Endodermal cell (in vitro differentiated cells): ENCODE measurements at regions not wholly inside any gene's neighbourhood (a gene's known extent, or its start where the extent isn't known, plus 50 kb on each side); places are given as distances from the start of the nearest gene placed in this dataset.

Source experiments
- DNase-seq: peaks from one replicate; pipeline ENCODE4 v3.0.0-alpha.2; 2017
- H3K27ac ChIP-seq: 2 replicates; pipeline ENCODE4 v1.5.1; 2013; ENCODE audit warnings: mild to moderate bottlenecking, low read depth, low read length, moderate library complexity
- H3K27me3 ChIP-seq: 2 replicates; pipeline ENCODE4 v1.6.1; 2013; ENCODE audit warnings: mild to moderate bottlenecking, low read length, moderate library complexity; ENCODE audit not compliant: insufficient read depth, control insufficient read depth, poor library complexity, severe bottlenecking
- H3K36me3 ChIP-seq: 2 replicates; pipeline ENCODE4 v1.7.0; 2013; ENCODE audit warnings: mild to moderate bottlenecking, low read length, moderate library complexity; ENCODE audit not compliant: control insufficient read depth, insufficient read depth
- H3K4me1 ChIP-seq: one replicate; pipeline ENCODE4 v1.7.0; 2013; ENCODE audit warnings: low read length; ENCODE audit not compliant: control insufficient read depth, insufficient read depth
- H3K4me3 ChIP-seq: 2 replicates; pipeline ENCODE4 v1.5.1; 2013; ENCODE audit warnings: mild to moderate bottlenecking, low read length, moderate library complexity
- H3K9ac ChIP-seq: 2 replicates; pipeline ENCODE4 v1.6.1; 2013; ENCODE audit warnings: mild to moderate bottlenecking, low read length, moderate library complexity; ENCODE audit not compliant: poor library complexity, severe bottlenecking; ENCODE audit errors: extremely low read depth
- H3K9me3 ChIP-seq: 2 replicates; pipeline ENCODE4 v1.6.1; 2013; ENCODE audit warnings: mild to moderate bottlenecking, low read length, moderate library complexity; ENCODE audit not compliant: control insufficient read depth
- H3K27ac Mint-ChIP-seq: 2 replicates; pipeline ENCODE4 v1.8.0; 2020; ENCODE audit warnings: mixed read lengths
- H3K27me3 Mint-ChIP-seq: 2 replicates; pipeline ENCODE4 v1.8.0; 2021; ENCODE audit warnings: mild to moderate bottlenecking, mixed read lengths; ENCODE audit not compliant: insufficient read depth
- H3K36me3 Mint-ChIP-seq: 2 replicates; pipeline ENCODE4 v1.8.0; 2020; ENCODE audit warnings: low read depth, mixed read lengths
- H3K4me1 Mint-ChIP-seq: 2 replicates; pipeline ENCODE4 v1.8.0; 2020; ENCODE audit warnings: mixed read lengths
- H3K4me3 Mint-ChIP-seq: 2 replicates; pipeline ENCODE4 v1.8.0; 2020; ENCODE audit warnings: mild to moderate bottlenecking, moderate library complexity, mixed read lengths
- H3K9me3 Mint-ChIP-seq: 2 replicates; pipeline ENCODE4 v1.8.0; 2020; ENCODE audit warnings: mild to moderate bottlenecking, mixed read lengths
- WGBS, 2 experiments: methylation state at CpG; one replicate each; pipeline versions ENCODE4 v1.1.5 to v1.1.7; 2013; ENCODE audit warnings: missing lambda C conversion rate in 2 of 2, mixed read lengths in 1 of 2; ENCODE audit not compliant: insufficient coverage in 1 of 2, insufficient read length in 1 of 2; 5-methylcytosine and 5-hydroxymethylcytosine counted together
- TF ChIP-seq, protein P1 (sequence below): fragments of 200-600 bp; sonication (generic); conservative IDR thresholded peaks from 2 replicates; pipeline ENCODE4 v1.5.0; 2021; ENCODE audit warnings: antibody characterized with exemption, mild to moderate bottlenecking

DNA sequence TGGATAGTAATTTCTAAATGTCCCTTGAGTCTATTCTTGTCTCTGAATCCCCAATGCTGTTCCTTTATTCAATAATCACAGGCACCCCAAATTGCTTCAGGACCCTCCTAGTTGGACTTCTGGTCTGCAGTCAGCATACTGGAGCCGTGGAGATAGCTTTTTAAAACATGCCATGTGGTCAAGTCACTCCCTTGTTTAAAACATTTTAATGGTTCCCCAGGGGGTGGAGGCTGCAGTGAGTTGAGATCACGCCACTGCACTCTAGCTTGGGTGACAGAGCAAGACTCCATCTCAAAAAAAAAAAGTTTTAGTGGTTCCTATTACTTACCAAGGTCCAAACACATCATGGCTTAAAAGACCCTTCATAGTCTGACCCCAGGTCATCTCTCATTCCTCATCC lies 220.3 kb downstream of the ADAMTS15 start:
- DNase-seq, result no peak
- 85 to 100% methylated on average over 1 to 2 of the region's 2 CpGs for WGBS, 2 experiments
- H3K27ac Mint-ChIP-seq, result no peak overlapping the region
- no peaks in the 10 kb centered on the region for H3K4me1 Mint-ChIP-seq
- H3K36me3 Mint-ChIP-seq, result no peaks in the 10 kb centered on the region
- H3K9me3 ChIP-seq, result no peaks in the 10 kb centered on the region
- no peaks in the 10 kb centered on the region for H3K36me3 ChIP-seq
- no peaks in the 10 kb centered on the region for H3K27me3 ChIP-seq
- no peak overlapping the region for H3K4me3 Mint-ChIP-seq
- no peak overlapping the region for H3K27ac ChIP-seq
- no peak overlapping the region for H3K4me3 ChIP-seq
- no peaks in the 10 kb centered on the region for H3K9me3 Mint-ChIP-seq
- peaks cover 3% of the 10 kb centered on the region for H3K27me3 Mint-ChIP-seq
- no peak overlapping the region for H3K9ac ChIP-seq
- H3K4me1 ChIP-seq, result no peaks in the 10 kb centered on the region
- TF ChIP-seq, protein P1, sequence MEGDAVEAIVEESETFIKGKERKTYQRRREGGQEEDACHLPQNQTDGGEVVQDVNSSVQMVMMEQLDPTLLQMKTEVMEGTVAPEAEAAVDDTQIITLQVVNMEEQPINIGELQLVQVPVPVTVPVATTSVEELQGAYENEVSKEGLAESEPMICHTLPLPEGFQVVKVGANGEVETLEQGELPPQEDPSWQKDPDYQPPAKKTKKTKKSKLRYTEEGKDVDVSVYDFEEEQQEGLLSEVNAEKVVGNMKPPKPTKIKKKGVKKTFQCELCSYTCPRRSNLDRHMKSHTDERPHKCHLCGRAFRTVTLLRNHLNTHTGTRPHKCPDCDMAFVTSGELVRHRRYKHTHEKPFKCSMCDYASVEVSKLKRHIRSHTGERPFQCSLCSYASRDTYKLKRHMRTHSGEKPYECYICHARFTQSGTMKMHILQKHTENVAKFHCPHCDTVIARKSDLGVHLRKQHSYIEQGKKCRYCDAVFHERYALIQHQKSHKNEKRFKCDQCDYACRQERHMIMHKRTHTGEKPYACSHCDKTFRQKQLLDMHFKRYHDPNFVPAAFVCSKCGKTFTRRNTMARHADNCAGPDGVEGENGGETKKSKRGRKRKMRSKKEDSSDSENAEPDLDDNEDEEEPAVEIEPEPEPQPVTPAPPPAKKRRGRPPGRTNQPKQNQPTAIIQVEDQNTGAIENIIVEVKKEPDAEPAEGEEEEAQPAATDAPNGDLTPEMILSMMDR, result no peak

DNA sequence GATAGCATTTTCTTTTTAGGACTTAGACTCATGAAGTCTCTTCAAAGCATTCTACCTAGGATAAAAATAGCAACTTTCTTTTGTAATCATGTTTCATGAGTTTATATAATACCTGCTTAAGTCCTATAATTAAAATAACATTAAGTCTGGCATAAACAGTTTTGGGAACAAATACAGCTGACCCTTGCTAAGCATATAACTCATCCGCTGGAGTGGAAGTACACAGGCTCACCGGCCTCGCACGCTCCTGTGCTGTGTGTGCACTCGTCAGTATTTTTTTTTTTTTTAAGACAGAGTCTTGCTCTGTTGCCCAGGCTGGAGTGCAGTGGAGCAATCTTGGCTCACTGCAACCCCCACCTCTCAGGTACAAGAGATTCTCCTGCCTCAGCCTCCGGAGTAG lies 221.8 kb downstream of the ADAMTS15 start:
- Mint-ChIP-seq H3K27me3 (peaks cover 3% of the 10 kb centered on the region), H3K36me3 (no peaks in the 10 kb centered on the region), H3K4me3 (no peak overlapping the region), H3K9me3 (no peaks in the 10 kb centered on the region), H3K4me1 (no peaks in the 10 kb centered on the region), H3K27ac (no peak overlapping the region)
- Histone ChIP-seq H3K9me3 (no peaks in the 10 kb centered on the region), H3K27ac (no peak overlapping the region), H3K9ac (no peak overlapping the region), H3K4me1 (no peaks in the 10 kb centered on the region), H3K4me3 (no peak overlapping the region), H3K27me3 (no peaks in the 10 kb centered on the region), H3K36me3 (no peaks in the 10 kb centered on the region)
- WGBS, 2 experiments, result 96 to 97% methylated on average over 5 to 6 of the region's 6 CpGs
- DNase-seq, result no peak
- TF ChIP-seq, protein P1, result no peak

DNA sequence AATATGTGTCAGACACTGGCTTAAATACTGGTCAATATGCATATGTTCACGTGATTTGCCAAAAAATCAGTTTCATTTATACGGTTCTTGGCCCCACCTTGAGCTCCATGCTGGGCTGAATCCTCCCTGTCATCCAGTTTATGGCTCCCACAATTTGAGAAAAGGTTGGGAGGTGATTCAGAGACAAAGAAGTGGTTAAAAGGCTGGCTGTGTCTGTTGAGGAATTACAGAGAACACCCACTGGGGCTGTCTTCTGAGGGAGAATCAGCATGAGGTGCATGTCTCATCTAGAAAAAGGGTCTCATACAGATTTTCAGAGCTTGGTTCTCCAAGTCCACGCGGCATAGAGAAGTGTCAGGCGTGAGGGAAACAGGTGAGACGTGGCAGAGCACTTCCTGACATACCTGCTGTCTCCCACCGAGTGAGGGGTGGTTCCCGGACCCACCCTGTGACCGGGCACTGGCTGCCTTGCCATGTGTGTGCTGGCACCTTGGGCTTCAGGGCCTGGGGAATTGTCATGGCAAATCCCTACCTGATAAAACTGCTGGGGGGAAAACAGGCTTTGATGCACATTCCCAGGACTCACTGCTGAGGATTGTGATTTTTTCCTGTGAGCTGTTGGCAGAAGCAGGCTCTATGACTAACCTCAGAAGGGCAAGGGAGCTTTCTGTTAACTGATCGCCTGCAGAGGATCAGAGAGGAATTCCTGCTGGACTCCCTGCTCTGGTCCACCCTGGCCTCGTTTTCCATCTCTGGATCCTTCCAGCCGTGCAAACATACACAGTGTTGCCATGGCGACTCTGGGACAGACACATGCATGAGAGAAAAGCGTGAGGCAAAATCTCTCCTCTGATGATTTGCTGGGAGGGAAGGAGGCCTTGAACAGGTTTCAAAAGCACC lies 223.6 kb downstream of the ADAMTS15 start:
- WGBS, 2 experiments, result 81 to 82% methylated on average over 3 to 14 of the region's 14 CpGs
- Mint-ChIP-seq H3K4me1 (no peaks in the 10 kb centered on the region), H3K27me3 (no peaks in the 10 kb centered on the region), H3K4me3 (no peak overlapping the region), H3K27ac (no peak overlapping the region), H3K9me3 (no peaks in the 10 kb centered on the region), H3K36me3 (no peaks in the 10 kb centered on the region)
- DNase-seq, result peak; percentile 58
- no peak overlapping the region for H3K4me3 ChIP-seq
- no peak overlapping the region for H3K27ac ChIP-seq
- no peak overlapping the region for H3K9ac ChIP-seq
- no peaks in the 10 kb centered on the region for H3K27me3 ChIP-seq
- TF ChIP-seq, protein P1, result no peak
- no peaks in the 10 kb centered on the region for H3K9me3 ChIP-seq
- H3K36me3 ChIP-seq, result no peaks in the 10 kb centered on the region
- H3K4me1 ChIP-seq, result no peaks in the 10 kb centered on the region
